ENCODE measurements at regions not wholly inside any gene's neighbourhood (a gene's known extent, or its start where the extent isn't known, plus 50 kb on each side); places are given as distances from the start of the nearest gene placed in this dataset.

- TF ChIP-seq ZBTB38 (CRISPR knock-in tag; IDR thresholded peaks at IDR 0.05) (no peak), MIER2 (CRISPR knock-in tag; IDR thresholded peaks at IDR 0.05) (peak; percentile 81), RAD21 (CRISPR knock-in tag; IDR thresholded peaks at IDR 0.05) (peak; percentile 74), RCOR2 (CRISPR knock-in tag; IDR thresholded peaks at IDR 0.05) (no peak), XRCC5 (optimal IDR thresholded peaks at IDR 0.05; ENCODE audit: low read length) (no peak), ZNF547 (CRISPR knock-in tag; IDR thresholded peaks at IDR 0.05) (no peak), IRF1 (CRISPR knock-in tag; IDR thresholded peaks at IDR 0.05; ENCODE audit: low read depth) (no peak), YY1 (IDR thresholded peaks at IDR 0.05; ENCODE audit: insufficient read depth, insufficient replicate concordance, low read depth, low read length) (no peak), BRD4 (CRISPR knock-in tag; IDR thresholded peaks at IDR 0.05) (no peak), ZNF230 (CRISPR knock-in tag; IDR thresholded peaks at IDR 0.05) (no peak), SOX5 (CRISPR knock-in tag; IDR thresholded peaks at IDR 0.05; ENCODE audit: borderline replicate concordance) (no peak), DNMT1 (CRISPR knock-in tag; IDR thresholded peaks at IDR 0.05) (no peak), ZNF776 (CRISPR knock-in tag; IDR thresholded peaks at IDR 0.05) (no peak), EZH2 (conservative IDR thresholded peaks at IDR 0.05; ENCODE audit: low read depth, low read length) (no peak), ZNF180 (CRISPR knock-in tag; IDR thresholded peaks at IDR 0.05; ENCODE audit: borderline replicate concordance, low read depth) (no peak), NFE2L2 (IDR thresholded peaks at IDR 0.05; ENCODE audit: low read length) (peak; percentile 72), ZNF512 (CRISPR knock-in tag; IDR thresholded peaks at IDR 0.05) (no peak), ZNF205 (CRISPR knock-in tag; IDR thresholded peaks at IDR 0.05) (no peak), ZNF777 (CRISPR knock-in tag; IDR thresholded peaks at IDR 0.05) (no peak), ZNF343 (CRISPR knock-in tag; IDR thresholded peaks at IDR 0.05) (no peak), HMGXB4 (CRISPR knock-in tag; IDR thresholded peaks at IDR 0.05; ENCODE audit: borderline replicate concordance in 1 of 2, low read depth in 1 of 2) (no peak), ZNF30 (CRISPR knock-in tag; IDR thresholded peaks at IDR 0.05) (no peak), STAG1 (CRISPR knock-in tag; IDR thresholded peaks at IDR 0.05) (peak; percentile 83), NR3C1 (CRISPR knock-in tag; IDR thresholded peaks at IDR 0.05) (no peak)
- TF ChIP-seq, protein P1, sequence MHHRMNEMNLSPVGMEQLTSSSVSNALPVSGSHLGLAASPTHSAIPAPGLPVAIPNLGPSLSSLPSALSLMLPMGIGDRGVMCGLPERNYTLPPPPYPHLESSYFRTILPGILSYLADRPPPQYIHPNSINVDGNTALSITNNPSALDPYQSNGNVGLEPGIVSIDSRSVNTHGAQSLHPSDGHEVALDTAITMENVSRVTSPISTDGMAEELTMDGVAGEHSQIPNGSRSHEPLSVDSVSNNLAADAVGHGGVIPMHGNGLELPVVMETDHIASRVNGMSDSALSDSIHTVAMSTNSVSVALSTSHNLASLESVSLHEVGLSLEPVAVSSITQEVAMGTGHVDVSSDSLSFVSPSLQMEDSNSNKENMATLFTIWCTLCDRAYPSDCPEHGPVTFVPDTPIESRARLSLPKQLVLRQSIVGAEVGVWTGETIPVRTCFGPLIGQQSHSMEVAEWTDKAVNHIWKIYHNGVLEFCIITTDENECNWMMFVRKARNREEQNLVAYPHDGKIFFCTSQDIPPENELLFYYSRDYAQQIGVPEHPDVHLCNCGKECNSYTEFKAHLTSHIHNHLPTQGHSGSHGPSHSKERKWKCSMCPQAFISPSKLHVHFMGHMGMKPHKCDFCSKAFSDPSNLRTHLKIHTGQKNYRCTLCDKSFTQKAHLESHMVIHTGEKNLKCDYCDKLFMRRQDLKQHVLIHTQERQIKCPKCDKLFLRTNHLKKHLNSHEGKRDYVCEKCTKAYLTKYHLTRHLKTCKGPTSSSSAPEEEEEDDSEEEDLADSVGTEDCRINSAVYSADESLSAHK (CRISPR knock-in tag; IDR thresholded peaks at IDR 0.05; ENCODE audit: borderline replicate concordance) = no peak
- TF ChIP-seq, protein P2, sequence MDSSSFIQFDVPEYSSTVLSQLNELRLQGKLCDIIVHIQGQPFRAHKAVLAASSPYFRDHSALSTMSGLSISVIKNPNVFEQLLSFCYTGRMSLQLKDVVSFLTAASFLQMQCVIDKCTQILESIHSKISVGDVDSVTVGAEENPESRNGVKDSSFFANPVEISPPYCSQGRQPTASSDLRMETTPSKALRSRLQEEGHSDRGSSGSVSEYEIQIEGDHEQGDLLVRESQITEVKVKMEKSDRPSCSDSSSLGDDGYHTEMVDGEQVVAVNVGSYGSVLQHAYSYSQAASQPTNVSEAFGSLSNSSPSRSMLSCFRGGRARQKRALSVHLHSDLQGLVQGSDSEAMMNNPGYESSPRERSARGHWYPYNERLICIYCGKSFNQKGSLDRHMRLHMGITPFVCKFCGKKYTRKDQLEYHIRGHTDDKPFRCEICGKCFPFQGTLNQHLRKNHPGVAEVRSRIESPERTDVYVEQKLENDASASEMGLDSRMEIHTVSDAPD (CRISPR knock-in tag; IDR thresholded peaks at IDR 0.05) = no peak
Observed at GRCh38 chr3:160133757-160134156, 91.5 kb upstream of the C3orf80 start (continued).
